SIG-M5 treated with dmso at 0.1 percent for 504 hours (cell line): ENCODE measurements at regions not wholly inside any gene's neighbourhood (a gene's known extent, or its start where the extent isn't known, plus 50 kb on each side); places are given as distances from the start of the nearest gene placed in this dataset.

Source experiments
- DNase-seq: peaks from one replicate; lab custom pipeline; 2025; ENCODE audit not compliant: unreplicated experiment; lab: John Stamatoyannopoulos, UW

DNA sequence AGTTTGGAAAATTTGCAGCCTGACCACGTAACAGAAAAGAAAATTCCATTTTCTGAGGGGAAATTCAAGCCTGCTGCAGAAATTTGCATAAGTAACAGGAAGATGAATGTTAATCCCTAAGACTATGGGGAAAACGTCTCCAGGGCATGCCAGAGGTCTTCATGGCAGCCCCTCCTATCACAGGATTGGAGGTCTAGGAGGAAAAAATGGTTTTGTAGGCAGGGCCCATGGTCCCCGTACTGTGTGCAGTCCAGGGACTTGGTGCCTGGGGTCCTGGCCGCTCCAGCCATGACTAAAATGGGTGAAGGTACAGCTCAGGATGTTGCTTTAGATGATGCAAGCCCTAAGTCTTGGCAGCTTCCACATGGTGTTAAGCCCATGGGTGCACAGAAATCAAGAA lies 437.3 kb upstream of the SEMA3A start:
- no peak for DNase-seq

DNA sequence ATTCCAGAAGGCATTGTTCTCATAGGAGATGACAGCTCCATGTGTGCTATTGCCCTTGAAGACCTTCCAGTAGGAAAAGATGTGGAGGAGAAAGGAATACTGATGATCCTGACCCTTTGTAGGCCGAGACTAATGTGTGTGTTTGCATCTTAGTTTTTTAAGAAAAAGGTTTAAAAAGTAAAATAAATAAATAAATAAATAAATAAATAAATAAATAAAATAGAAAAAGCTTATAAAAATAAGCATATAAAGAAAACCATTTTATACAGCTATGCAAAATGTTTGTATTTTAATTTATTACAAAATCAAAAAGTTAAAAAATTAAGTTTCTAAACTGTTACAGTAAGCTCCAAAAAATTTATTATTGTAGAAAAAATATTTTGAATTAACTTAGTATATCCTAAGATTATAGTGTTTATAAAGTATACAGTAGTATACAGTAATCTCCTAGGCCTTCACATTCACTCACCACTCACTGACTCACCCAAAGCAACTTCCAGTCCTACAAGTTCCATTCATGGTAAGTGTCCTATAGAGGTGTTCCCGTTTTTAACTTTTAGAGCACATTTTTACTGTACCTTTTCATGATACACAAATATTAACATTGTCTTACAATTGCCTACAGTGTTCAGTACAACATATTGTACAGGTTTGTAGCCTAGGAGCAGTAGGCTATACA lies 435.2 kb upstream of the SEMA3A start:
- DNase-seq = no peak

DNA sequence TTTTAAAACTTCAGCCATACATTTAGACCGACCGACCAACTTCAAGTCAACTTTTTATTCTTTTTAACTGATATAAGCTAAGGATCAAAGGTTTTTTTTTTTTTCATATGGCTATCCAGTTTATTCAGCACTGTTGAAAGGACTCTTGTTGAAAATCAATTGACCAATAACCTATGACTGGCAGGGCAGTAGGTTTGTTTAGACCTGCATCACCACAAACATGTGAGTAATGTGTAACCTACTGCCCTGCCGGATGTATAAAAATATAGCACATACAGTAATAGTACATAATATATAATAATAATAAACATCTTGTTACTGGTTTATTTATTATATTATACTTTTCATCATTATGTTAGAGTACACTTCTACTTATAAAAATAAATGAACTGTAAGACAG lies 434.6 kb upstream of the SEMA3A start:
- no peak for DNase-seq

DNA sequence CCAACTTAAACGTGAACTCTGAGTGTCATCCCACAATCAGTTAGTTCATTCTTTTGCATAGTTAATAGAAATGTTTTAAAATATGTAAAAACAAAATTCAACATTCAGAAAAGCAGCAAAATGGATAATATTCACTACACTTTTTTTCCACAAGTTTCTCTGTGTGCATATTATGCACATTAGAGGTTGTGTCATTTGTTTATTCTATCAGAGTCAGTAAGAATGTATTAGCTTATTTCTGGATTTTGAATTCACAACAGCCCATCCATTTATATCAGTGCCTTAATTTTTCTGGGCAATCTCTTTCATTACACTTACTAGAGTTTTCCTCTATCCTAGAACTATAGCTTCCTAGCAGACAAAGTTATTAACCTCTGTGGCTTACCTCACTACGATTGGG lies 432.7 kb upstream of the SEMA3A start:
- DNase-seq = no peak

DNA sequence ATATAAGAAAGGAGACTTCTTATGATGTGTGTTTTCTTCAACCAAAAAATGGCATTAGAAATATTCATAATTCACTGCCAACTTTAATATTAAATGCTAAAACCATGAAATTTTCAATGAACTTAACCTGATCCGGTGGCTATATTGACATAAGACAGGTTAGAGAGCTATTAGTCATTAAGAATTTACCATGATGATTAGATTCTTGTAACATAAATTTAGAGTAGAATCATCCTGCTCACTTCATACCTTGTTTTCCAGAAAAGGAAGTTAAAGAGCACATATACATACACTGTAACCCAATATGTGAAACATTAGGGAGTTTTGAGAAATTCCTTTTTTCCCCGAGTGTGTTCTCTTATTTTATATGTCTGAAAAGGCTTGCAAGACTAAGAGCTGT lies 430.3 kb upstream of the SEMA3A start:
- DNase-seq = no peak

DNA sequence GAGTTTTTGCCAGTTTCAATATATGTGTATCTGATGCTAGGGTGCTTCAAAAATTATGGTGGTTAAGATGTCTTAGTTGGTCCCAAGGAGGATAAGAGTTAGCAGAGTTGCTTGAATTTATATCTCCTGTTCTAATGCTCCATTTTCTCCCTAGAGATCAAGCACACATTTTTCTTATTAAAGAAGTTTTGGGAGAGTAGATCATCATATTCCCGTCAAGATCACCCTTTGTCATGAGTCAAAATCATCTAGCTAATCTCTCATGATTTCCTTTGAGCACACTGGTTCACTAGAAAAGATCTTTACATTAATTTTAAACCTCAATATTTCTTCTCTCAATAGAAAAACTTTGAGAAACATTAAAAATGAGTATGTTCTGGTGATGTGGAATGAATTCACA lies 429.9 kb upstream of the SEMA3A start:
- no peak for DNase-seq

DNA sequence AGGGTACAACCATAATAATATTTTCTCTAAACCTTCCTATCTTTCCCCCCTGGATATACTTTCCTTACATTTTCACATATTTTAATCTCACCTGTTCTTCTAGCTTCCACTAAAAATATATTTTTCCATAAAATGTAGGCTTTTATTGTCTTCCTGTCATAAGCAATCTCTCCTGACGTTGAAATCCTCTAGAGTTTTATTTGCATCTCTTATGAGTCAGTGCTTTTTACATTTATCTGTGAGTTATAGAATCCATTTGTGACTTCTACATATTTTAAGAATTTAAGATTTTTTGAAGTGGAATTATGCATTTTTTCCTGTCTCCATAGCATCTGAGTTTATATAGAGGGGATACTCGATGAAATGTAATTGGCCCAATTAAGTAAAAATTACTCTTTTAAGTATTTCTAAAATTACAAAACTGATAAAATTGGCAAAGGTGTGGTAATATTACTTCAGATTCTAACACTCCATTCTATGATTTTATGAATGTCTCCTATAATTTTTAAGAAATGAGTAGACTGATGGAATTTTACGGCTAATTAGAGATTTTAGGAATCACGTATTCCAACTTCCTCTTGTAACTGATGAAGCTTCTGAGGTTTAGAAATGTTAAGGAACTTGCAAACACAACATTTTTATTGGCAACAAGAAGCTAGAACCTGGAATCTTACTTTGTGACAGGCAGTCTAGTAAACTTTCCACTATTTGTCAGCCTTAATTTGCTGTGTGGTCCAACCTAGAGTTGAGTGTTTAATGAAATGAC lies 422.9 kb upstream of the SEMA3A start:
- DNase-seq = no peak

DNA sequence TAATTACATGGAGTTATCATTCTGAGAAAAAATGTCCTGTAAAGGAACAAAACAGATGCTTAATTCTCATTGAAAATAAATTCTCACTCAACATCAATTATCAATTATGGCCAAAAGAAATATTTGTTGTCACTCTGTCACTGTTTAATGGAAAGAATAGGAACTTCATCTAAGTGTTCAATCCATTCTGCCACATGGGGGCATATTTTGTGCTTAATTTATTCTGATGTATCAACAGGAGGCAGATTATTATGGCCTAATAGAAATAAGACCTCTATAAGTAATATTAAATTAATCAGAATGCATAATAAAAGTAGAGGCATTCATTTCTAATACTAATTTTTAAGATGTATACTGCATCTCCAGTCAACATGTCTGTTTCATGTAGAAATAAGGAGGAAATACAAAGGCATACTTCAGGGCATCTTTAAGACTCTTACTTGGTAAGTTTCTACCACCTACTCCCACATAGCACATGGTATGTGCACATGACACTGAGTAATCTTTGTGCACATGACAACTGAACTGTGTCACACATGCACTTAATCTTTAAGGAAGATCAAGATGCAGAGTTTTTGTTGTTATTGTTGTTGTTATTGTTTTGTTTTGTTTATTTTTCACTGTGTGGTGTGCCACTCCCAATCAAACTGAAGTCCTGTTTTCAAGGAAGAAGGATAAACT lies 420.4 kb upstream of the SEMA3A start:
- no peak for DNase-seq

DNA sequence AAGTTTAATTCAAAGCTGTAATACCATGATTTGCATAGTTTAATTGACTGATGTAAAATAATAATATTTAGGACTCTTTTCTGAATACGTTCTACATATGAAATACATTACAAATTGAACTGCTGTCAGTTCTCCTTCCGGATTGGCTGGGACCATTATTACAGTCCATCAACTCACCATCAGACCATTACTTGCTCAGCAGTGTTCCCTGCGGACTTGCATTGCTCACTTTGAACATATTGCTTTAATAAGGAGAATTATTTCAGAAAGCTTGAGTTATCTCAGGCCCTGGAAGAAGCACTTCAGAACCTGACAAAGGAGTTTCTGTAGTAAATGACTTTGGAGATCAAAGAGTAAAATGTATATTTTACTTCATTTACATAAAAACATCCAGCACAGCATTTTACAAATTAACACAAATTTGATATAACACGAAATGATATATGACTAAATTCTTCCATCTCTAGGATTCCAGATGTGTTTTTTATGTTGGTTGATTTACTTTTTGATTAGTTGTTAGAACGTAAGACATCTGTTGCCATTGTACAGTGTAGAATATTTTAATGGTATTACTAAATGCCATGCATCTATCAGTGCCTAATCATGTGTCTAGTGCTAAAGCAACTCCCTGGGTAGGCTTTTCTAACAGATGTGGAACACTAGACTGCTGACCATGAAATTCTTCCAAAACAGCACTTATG lies 418.5 kb upstream of the SEMA3A start:
- no peak for DNase-seq

DNA sequence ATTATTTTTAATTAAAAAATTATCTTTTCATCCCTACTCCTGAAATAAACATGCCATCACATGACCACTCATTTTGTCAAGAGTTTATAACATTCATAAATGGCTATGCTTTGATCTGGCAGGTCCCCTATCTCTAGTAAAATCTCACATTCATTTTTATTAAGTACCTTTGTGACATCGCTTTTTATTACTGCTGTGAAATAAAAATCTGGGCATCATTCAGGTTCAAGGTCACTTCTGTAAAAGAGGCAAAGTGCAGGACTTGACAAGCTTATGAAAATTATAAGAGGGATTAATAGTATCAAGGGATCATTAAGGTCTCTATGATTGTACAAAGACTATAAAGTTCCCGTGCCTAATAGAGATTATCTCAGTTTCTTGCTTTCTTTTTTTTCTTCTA lies 416.8 kb upstream of the SEMA3A start:
- no peak for DNase-seq

DNA sequence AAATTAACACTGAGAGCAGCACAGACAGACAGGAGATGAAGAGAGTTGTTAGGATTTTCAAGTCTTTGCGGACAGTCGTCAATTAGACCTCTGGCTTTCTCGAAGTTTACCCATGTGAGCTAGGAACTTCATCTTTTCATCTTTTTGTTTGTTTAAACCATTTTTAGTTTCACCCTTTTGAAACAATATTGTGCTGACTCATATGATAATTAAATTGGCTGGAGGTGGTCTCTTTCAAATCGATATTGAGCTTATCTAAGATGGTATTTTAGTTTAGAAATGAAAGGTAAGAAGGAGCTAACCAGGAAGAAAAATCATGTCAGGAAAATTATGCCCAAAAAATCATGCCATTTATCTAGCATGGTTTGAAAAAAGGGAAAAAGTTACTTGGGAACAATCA lies 415.8 kb upstream of the SEMA3A start:
- DNase-seq = no peak

DNA sequence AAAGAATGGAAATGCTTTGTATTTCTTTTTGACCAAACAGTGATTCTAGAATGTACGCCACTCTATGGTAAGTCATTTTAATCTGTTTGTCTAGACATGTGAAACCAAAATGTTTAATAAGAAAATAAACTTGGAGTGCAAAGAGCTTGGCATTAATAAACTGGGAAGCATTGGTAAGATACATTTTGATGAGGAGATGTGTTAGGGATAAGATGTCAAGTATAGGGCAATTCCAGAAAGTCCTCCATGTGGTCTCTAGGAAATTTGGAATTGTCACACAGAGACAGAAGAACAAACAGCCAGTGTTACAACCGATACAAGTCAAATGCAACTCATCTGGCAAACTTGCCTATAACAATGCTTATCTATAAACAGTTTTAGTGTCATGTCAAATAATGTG lies 410.7 kb upstream of the SEMA3A start:
- DNase-seq = no peak

DNA sequence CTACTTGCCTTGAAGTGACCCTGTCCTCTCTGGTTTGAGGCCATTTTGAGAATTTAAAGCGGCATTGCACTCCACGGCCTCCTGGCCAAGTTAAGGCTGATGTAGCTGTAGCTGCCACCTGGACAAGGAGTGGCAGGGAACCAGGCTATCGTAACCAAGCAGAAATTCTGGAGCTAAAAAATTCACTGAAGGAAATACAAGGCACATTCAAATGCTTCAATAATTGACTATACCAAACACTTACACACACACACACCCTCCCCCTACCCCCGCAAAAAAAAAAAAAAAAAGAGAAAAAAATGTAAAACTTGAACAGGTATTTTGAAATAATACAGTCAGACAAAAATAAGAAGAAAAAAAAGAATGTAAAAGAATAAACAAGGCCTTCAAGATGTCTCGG lies 409.0 kb upstream of the SEMA3A start:
- no peak for DNase-seq

DNA sequence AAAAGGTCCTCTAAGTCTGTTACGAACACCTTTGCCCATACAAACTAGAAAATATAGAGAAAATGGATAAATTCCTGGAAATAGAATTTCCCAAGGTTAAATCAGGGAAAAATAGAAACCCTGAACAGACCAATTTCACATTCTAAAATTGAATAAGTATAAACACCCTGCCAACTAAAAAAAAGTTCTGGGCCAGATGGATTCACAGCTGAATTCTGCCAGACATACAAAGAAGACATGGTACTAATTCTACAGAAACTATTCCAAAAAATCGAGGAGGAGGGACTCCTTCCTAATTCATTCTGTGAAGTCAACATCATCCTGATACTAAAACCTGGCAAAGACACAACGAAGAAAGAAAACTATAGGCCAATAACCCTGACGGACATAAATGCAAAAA lies 400.4 kb upstream of the SEMA3A start:
- no peak for DNase-seq

DNA sequence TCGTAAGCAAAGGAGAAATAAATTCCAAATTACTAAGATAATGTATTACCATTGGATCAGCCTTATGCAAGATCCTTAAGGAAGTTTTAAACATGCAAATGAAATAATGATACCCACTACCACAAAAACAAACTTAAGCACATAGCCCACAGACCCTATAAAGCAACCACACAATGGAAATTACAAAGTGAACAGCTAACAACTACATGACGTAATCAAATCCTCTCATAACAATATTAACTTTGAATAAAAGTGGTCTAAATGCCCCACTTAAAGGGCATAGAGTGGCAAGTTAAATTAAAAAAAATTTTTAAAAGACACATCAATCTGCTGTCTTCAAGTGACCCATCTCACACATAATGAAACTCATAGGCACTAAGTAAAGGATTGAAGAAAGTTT lies 397.3 kb upstream of the SEMA3A start:
- no peak for DNase-seq

DNA sequence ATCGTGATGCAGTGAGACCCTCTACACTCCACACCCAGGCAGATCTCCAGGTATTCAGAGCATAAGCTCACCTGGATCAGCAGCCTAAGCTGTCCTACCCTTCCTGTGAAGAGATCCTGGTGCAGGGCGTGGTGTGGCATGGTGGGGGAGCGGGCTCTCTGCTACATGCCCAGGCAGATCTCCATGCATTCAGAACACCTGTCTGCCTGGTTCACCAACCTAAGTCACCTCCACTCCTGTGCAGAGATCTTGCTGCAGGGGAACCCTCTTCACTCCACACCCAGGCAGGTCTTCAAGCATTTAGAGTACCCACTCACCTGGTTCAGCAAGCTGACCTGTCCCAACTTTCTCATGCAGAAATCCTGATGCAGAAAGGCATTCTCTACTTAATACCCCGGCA lies 394.4 kb upstream of the SEMA3A start:
- no peak for DNase-seq

DNA sequence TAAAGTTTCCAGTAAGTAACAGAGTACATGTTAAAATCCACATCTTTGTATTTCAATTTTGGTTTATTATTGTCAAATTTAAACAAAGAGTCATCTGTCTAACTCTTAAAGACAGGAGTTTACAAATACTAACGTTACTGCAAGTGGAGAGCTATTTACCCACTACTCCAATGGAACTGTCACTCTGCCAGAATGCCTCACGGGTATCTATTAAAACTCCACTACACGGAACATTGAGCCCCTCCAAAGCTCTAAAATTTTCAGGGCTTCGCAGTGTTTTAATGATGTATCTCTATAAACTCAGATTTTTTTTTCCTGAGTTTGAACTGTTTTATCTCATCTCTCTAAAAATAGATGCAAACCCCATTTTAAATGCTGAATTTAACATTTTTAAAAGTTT lies 388.7 kb upstream of the SEMA3A start:
- DNase-seq = no peak

DNA sequence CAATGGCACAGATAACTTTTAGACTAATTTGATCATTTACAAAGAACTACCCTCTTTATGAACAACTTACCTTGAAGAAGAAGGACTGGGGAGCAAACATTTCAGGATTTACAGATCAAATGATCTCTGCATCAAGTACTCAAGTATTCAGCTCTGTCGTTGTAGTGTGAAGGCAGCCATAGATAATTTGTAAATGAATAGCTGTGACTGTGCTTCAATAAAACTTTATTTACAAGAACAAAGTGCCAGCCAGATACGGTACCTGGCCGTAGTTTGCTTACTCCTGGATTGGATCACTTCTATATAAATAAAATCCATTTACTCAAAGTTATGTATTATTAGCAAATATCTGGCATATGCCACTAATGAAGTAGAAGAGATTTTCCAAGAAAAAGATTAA lies 388.2 kb upstream of the SEMA3A start:
- no peak for DNase-seq

DNA sequence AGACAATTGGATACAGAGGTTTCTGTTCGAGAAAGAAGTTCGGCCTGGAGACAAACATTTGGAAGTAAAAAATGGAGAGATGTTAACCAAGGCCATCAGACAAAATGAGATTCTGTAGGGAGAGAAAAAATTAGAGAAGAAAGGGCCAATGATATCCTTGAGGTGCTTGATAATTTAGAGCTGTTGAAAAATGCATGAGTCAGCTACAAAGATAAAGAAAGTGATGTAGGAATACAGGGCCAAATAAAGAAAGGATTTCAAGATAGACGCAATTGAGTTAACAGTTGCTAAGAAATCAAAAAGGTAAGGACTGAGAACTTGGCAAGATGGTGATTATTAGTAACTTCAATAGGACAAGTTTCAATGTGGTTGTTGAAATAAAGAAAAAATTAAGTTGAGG lies 384.2 kb upstream of the SEMA3A start:
- no peak for DNase-seq

DNA sequence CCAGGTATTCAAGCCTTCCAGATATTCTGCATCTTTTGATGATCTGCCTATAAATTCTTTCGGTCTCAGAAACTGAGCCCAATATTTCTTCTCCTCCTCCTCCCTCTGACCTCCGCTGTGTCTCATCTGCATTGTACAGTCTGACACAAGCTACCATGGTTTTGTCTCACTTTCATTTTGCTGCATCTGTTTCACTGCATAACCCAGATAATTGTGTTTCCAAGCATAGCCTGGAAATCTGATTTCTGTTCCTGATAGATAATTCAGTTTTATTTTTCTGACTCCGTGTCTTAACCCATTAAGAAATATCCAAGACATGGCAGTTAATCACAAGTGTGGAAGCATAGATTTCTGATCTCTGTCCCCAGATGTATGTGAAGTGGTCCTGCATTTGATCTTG lies 374.2 kb upstream of the SEMA3A start:
- no peak for DNase-seq

DNA sequence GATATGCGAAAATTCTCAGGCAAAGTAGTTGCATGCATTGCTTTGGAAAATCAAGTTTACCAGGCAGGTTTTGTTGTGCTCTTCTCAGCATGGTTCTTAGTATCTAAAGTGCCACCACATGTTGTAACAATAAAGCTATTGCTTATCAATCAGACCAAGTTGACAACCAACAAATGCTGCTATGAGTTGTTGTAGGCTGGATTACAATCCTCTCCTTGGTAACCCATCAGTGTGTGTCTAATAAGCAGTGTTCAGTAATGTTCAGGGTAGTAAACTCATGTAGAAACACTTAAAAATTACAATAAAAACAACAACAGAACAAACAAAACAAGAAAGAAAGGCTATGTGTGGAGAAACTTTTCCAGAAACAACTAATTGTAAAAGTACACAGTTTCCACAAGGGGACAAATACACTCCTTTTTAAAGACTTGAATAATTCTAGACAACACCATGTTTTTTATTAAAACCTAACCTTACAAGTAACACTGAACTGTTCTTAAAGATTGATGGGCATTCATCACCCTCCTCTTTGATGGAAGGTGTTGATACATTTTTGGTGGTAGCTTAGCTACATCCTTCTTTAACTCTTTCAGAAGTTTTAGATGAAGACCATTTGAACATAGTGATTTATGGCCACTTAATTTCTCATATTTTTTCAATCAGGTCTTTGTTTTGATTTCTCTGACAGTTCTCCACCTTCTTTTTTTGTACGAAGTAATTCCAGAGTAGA lies 370.9 kb upstream of the SEMA3A start:
- no peak for DNase-seq
